GM12878 (cell line): ENCODE measurements at regions not wholly inside any gene's neighbourhood (a gene's known extent, or its start where the extent isn't known, plus 50 kb on each side); places are given as distances from the start of the nearest gene placed in this dataset.

Source experiments
- ATAC-seq: fragments of 200-7000 bp; cut with Tn5 transposase; 3 replicates; pipeline ENCODE4 v1.9.1; 2020; ENCODE audit warnings: mild to moderate bottlenecking, moderate library complexity
- BruUV-seq: library from RNA; stranded (reverse); fragments of 400-500 nt; replicated peaks from 2 replicates; lab custom pipeline; 2021; lab: Mats Ljungman, UMichigan
- CTCF ChIA-PET: fragments of 300-600 bp; sonication (Branson Sonifier 250); formaldehyde crosslinking; extraction: SDS; loops from one replicate; lab custom pipeline; 2021; ENCODE audit warnings: inconsistent platforms; lab: Yijun Ruan, JAX
- POLR2A ChIA-PET: fragments of 350-600 bp; formaldehyde crosslinking; extraction: SDS; loops from one replicate; lab custom pipeline; 2021; ENCODE audit warnings: inconsistent platforms; lab: Charles Lee
- RAD21 ChIA-PET: fragments of 300-600 bp; sonication (Branson Sonifier 250); formaldehyde crosslinking; loops from one replicate; lab custom pipeline; 2023; ENCODE audit warnings: antibody characterized with exemption; ENCODE audit not compliant: unreplicated experiment; lab: Charles Lee
- SMC1A ChIA-PET: fragments of 300-600 bp; sonication (Branson Sonifier 250); formaldehyde crosslinking; loops from one replicate; lab custom pipeline; 2023; ENCODE audit not compliant: unreplicated experiment, uncharacterized antibody; lab: Charles Lee
- DNase-seq: peaks from one replicate; pipeline ENCODE4 v3.0.0-alpha.2; 2011; ENCODE audit warnings: low read depth, low spot score
- FAIRE-seq: peaks from 3 replicates; lab custom pipeline; 2011; peaks lifted over from hg19 to GRCh38; lab: Jason Lieb, UNC
- H2AFZ ChIP-seq: 2 replicates; pipeline ENCODE4 v1.6.0; 2011; ENCODE audit warnings: low read depth, low read length, control low read depth; ENCODE audit not compliant: control insufficient read depth
- H3K27ac ChIP-seq: 2 replicates; pipeline ENCODE4 v1.5.1; 2011; ENCODE audit warnings: control low read depth; ENCODE audit not compliant: control insufficient read depth, insufficient read depth
- H3K27me3 ChIP-seq, 2 experiments: replicated peaks in 1 of 2; 2 replicates each; pipeline versions ENCODE4 v1.6.0 to v1.6.1; 2011; ENCODE audit warnings: low read length in 1 of 2; ENCODE audit not compliant: control insufficient read depth in 2 of 2, insufficient read depth in 2 of 2
- H3K36me3 ChIP-seq, 2 experiments: 2 replicates each; pipeline ENCODE4 v1.5.1; 2011; ENCODE audit warnings: low read length in 1 of 2; ENCODE audit not compliant: control insufficient read depth in 2 of 2, insufficient read depth in 2 of 2
- H3K4me1 ChIP-seq: 2 replicates; pipeline ENCODE4 v1.6.1; 2011; ENCODE audit warnings: mild to moderate bottlenecking, low read length, moderate library complexity, mixed read lengths; ENCODE audit not compliant: control insufficient read depth, insufficient read depth
- H3K4me2 ChIP-seq: 2 replicates; pipeline ENCODE4 v1.6.0; 2011; ENCODE audit warnings: control low read depth; ENCODE audit not compliant: control insufficient read depth, insufficient read depth
- H3K4me3 ChIP-seq: fragments of 200-600 bp; sonication (generic); 2 replicates; pipeline ENCODE4 v1.5.1; 2016
- H3K79me2 ChIP-seq: 2 replicates; pipeline ENCODE4 v1.6.0; 2011; ENCODE audit warnings: low read length; ENCODE audit not compliant: control insufficient read depth, insufficient read depth
- H3K9ac ChIP-seq: 2 replicates; pipeline ENCODE4 v1.8.0; 2011; ENCODE audit warnings: low read length, control low read depth, mixed read lengths; ENCODE audit not compliant: control insufficient read depth, insufficient read depth
- H3K9me3 ChIP-seq: replicated peaks from 3 replicates; pipeline ENCODE4 v1.5.1; 2011; ENCODE audit warnings: mild to moderate bottlenecking, low read length; ENCODE audit not compliant: control insufficient read depth, insufficient read depth
- H4K20me1 ChIP-seq: 2 replicates; pipeline ENCODE4 v1.6.0; 2011; ENCODE audit not compliant: control insufficient read depth, insufficient read depth
- HSF1 ChIP-seq: fragments of 150-350 bp; IDR thresholded peaks from 2 replicates; pipeline ENCODE4 v1.6.1; 2014; ENCODE audit warnings: mild to moderate bottlenecking, low read depth, low read length
- IKZF2 ChIP-seq, 2 experiments: fragments of 450-650 bp; IDR thresholded peaks; 2 replicates each; pipeline ENCODE4 v1.6.1; 2017; ENCODE audit warnings: mild to moderate bottlenecking in 2 of 2, moderate library complexity in 2 of 2
- JUND ChIP-seq: IDR thresholded peaks from 2 replicates; pipeline ENCODE4 v1.6.1; 2012; ENCODE audit warnings: low read depth, mild to moderate bottlenecking, low read length, improper control_type of control experiment, moderate library complexity
- NBN ChIP-seq: fragments of 450-650 bp; IDR thresholded peaks from 2 replicates; pipeline ENCODE4 v1.6.1; 2016
- NFYB ChIP-seq: IDR thresholded peaks from 2 replicates; pipeline ENCODE4 v1.6.1; 2011; ENCODE audit warnings: low read depth, mild to moderate bottlenecking, low read length, improper control_type of control experiment, moderate library complexity; ENCODE audit not compliant: insufficient read depth
- NKRF ChIP-seq: fragments of 450-650 bp; conservative IDR thresholded peaks from 2 replicates; pipeline ENCODE4 v1.6.1; 2017; ENCODE audit warnings: mild to moderate bottlenecking, moderate library complexity
- PAX8 ChIP-seq: fragments of 450-650 bp; IDR thresholded peaks from 2 replicates; pipeline ENCODE4 v1.6.1; 2017; ENCODE audit warnings: mild to moderate bottlenecking, moderate library complexity
- RAD21 ChIP-seq: IDR thresholded peaks from 2 replicates; pipeline ENCODE4 v1.6.1; 2011; ENCODE audit warnings: mild to moderate bottlenecking, low read depth, low read length, moderate library complexity; ENCODE audit not compliant: insufficient read depth
- SP1 ChIP-seq: IDR thresholded peaks from one replicate; pipeline ENCODE4 v1.6.1; 2011; ENCODE audit warnings: low read depth, low read length
- TAF1 ChIP-seq: IDR thresholded peaks from 2 replicates; pipeline ENCODE4 v1.6.1; 2011; ENCODE audit warnings: mild to moderate bottlenecking, low read depth, low read length, borderline replicate concordance
- TARDBP ChIP-seq: IDR thresholded peaks from 2 replicates; pipeline ENCODE4 v1.6.1; 2016; ENCODE audit warnings: borderline replicate concordance
- ZNF217 ChIP-seq: fragments of 450-650 bp; IDR thresholded peaks from 2 replicates; pipeline ENCODE4 v1.6.1; 2017; ENCODE audit warnings: antibody characterized with exemption, mild to moderate bottlenecking
- ZNF274 ChIP-seq: IDR thresholded peaks from one replicate; pipeline ENCODE4 v1.8.0; 2011; ENCODE audit not compliant: insufficient read length, insufficient read depth
- WGBS: methylation state at CpG from one replicate; pipeline ENCODE4 v1.1.6; 2016; ENCODE audit warnings: low lambda C conversion rate; ENCODE audit not compliant: insufficient replicate concordance, insufficient coverage; ENCODE audit errors: missing lambda C conversion rate; 5-methylcytosine and 5-hydroxymethylcytosine counted together
- in situ Hi-C: fragments of 300-500 bp; cut with MboI; formaldehyde crosslinking; loops from 9 replicates; pipeline ENCODE4 v1.14.3; 2018; ENCODE audit warnings: mixed read lengths
- intact Hi-C: fragments of 100-400 bp; cut with micrococcal nuclease; formaldehyde crosslinking; loops from one replicate; pipeline ENCODE4 v1.14.2; 2022; ENCODE audit not compliant: unreplicated experiment
- TF ChIP-seq, protein P1 (sequence below): fragments of 450-650 bp; formaldehyde crosslinking; IDR thresholded peaks from 2 replicates; pipeline ENCODE4 v1.5.0; 2022; ENCODE audit warnings: mild to moderate bottlenecking, missing genetic modification characterization
- TF ChIP-seq, protein P2 (sequence below): fragments of 450-650 bp; IDR thresholded peaks from 2 replicates; pipeline ENCODE4 v1.6.1; 2017; ENCODE audit warnings: mild to moderate bottlenecking, moderate library complexity

DNA sequence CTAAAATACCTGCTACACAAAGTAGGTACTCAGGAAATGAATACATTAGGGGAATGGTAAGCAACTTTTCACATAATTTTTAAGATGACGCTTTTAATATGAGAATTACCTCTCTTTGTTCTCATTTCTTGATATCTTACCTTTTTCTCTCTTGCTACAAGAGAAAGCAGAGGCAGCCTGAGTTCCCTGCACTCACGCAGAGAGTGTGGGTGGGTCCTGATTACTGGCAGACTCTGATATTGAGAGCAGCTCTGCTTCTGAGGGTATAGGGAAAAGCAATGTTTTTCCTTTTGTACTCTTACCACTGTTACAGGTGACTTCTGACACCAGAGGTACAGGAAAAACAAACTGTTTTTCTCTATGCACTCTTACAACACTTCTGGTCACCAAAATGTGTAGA is 420.2 kb upstream of the TMTC1 start:
- FAIRE-seq = no peak
- ChIA-PET SMC1A (interaction anchor here (1.0 kb wide), 1 partner anchor 72 kb away, joined by 3 read pairs; no protein-coding TSS in a partner anchor), RAD21 (no interaction called here), POLR2A (no interaction called here), CTCF (no interaction called here)
- Histone ChIP-seq H3K4me1 (no peaks in the 10 kb centered on the region), H3K79me2 (no peaks in the 10 kb centered on the region), H3K4me2 (no peak overlapping the region), H3K9me3 (no peaks in the 10 kb centered on the region), H3K9ac (no peak overlapping the region), H3K4me3 (no peak overlapping the region), H3K27me3 (no peaks in the 10 kb centered on the region; a peak in 1 of 4 replicates), H3K36me3 (no peaks in the 10 kb centered on the region), H4K20me1 (no peaks in the 10 kb centered on the region), H3K27ac (no peak overlapping the region), H2AFZ (no peak overlapping the region)
- TF ChIP-seq JUND (no peak), ZNF274 (no peak), RAD21 (no peak), SP1 (no peak), NKRF (no peak), PAX8 (no peak), ZNF217 (no peak), NBN (no peak), IKZF2 (IDR thresholded peaks at IDR 0.05) (no peak), TARDBP (no peak), TAF1 (no peak), HSF1 (no peak), NFYB (no peak)
- TF ChIP-seq, protein P1, sequence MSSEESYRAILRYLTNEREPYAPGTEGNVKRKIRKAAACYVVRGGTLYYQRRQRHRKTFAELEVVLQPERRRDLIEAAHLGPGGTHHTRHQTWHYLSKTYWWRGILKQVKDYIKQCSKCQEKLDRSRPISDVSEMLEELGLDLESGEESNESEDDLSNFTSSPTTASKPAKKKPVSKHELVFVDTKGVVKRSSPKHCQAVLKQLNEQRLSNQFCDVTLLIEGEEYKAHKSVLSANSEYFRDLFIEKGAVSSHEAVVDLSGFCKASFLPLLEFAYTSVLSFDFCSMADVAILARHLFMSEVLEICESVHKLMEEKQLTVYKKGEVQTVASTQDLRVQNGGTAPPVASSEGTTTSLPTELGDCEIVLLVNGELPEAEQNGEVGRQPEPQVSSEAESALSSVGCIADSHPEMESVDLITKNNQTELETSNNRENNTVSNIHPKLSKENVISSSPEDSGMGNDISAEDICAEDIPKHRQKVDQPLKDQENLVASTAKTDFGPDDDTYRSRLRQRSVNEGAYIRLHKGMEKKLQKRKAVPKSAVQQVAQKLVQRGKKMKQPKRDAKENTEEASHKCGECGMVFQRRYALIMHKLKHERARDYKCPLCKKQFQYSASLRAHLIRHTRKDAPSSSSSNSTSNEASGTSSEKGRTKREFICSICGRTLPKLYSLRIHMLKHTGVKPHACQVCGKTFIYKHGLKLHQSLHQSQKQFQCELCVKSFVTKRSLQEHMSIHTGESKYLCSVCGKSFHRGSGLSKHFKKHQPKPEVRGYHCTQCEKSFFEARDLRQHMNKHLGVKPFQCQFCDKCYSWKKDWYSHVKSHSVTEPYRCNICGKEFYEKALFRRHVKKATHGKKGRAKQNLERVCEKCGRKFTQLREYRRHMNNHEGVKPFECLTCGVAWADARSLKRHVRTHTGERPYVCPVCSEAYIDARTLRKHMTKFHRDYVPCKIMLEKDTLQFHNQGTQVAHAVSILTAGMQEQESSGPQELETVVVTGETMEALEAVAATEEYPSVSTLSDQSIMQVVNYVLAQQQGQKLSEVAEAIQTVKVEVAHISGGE (CRISPR knock-in tag) = no peak
- TF ChIP-seq, protein P2, sequence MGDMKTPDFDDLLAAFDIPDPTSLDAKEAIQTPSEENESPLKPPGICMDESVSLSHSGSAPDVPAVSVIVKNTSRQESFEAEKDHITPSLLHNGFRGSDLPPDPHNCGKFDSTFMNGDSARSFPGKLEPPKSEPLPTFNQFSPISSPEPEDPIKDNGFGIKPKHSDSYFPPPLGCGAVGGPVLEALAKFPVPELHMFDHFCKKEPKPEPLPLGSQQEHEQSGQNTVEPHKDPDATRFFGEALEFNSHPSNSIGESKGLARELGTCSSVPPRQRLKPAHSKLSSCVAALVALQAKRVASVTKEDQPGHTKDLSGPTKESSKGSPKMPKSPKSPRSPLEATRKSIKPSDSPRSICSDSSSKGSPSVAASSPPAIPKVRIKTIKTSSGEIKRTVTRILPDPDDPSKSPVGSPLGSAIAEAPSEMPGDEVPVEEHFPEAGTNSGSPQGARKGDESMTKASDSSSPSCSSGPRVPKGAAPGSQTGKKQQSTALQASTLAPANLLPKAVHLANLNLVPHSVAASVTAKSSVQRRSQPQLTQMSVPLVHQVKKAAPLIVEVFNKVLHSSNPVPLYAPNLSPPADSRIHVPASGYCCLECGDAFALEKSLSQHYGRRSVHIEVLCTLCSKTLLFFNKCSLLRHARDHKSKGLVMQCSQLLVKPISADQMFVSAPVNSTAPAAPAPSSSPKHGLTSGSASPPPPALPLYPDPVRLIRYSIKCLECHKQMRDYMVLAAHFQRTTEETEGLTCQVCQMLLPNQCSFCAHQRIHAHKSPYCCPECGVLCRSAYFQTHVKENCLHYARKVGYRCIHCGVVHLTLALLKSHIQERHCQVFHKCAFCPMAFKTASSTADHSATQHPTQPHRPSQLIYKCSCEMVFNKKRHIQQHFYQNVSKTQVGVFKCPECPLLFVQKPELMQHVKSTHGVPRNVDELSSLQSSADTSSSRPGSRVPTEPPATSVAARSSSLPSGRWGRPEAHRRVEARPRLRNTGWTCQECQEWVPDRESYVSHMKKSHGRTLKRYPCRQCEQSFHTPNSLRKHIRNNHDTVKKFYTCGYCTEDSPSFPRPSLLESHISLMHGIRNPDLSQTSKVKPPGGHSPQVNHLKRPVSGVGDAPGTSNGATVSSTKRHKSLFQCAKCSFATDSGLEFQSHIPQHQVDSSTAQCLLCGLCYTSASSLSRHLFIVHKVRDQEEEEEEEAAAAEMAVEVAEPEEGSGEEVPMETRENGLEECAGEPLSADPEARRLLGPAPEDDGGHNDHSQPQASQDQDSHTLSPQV = no peak
- 5% methylated on average over 2 of the region's 2 CpGs for WGBS
- no TSS peak for BruUV-seq
- in situ Hi-C loops = no loop called here
- no peak for DNase-seq
- intact Hi-C loops = no loop called here
- no peak for ATAC-seq
